GM21825 (cell line): ENCODE measurements at regions not wholly inside any gene's neighbourhood (a gene's known extent, or its start where the extent isn't known, plus 50 kb on each side); places are given as distances from the start of the nearest gene placed in this dataset.

Experiments used
- ATAC-seq: cut with Tn5 transposase; IDR thresholded peaks from one replicate; pipeline ENCODE4 v1.9.1; 2021; ENCODE audit warnings: mild to moderate bottlenecking, moderate library complexity; ENCODE audit not compliant: unreplicated experiment

DNA sequence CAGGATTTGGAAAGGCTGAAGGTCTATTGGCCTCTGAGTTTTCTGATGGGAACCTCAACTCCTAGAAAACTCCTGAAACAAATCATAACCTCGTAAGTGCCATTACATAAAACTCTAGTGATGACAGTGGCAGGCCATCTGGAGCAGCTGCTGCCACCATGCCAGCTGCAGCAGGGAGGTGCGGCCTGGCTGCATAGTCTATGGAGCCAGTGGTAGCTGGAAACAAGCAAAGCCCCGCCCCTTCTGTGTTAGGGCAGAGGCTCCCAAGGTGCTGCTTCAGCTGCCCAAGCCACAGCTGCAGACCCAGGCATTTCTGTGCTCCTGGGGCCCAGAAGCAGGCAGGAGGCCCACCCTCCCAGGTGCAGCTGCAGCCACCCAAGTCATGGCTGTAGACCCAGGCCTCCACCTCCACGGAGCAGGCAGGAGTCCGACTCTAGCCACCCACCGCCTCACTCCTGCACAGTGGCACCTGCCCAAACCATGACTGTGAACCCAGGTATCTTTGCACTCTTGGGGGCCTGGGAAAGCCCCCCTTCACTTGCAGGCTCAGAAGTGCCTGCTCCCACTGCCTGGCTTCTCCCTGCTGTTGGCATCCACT lies 254.1 kb upstream of the KCNJ16 start:
- no peak for ATAC-seq

DNA sequence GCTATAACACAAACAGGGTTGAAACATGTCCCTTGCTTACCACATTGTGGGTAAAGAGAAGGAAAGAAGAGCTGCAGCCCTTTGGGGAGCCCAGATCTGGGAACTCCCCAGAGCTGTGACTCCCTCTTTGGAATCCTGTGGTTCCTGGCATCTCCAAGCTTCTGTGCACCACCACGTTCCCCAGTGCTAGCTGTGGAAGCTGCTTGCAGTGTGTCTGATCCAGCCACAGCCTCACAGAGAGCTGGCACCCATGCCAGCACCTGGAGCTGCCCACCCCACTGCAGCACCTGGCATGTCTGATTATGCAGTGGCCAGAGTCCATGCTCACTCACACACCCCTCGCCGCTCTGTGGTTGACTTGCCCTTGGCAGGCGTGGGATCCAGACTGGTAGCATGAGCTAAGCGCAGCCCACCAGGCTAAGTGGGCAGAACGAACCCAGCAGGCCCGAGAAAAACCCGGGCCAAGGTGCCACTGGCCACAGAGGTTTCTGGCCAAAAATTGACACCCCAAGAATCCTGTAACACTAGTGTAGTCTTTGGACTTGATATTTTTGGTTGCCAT lies 252.6 kb upstream of the KCNJ16 start:
- no peak for ATAC-seq

DNA sequence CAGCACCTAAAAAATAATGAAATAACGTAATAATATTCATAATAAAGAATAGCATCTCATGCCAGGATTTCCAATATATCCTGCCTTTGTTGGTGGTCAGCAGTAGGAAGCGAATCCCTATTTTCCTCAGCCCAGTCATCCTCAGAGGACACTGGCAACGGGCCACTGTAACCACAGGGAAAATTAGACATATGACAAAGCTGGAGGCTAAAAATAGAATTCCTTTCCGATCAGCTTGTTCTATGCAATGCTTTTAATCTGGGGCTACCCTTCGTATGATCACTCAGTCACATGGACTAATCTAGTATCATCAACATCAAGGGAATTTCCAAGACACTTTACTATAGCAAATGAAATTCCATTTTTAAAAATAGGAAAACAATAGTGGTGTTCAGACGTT lies 246.9 kb upstream of the KCNJ16 start:
- ATAC-seq = no peak

GRCh38 chr17:69834494-69834893 lies 240.5 kb upstream of the KCNJ16 start:
- no peak for ATAC-seq

GRCh38 chr17:69851736-69852135 lies 223.3 kb upstream of the KCNJ16 start:
- ATAC-seq = no peak

GRCh38 chr17:69853541-69854224 lies 221.3 kb upstream of the KCNJ16 start:
- no peak for ATAC-seq

GRCh38 chr17:69854225-69854780 lies 220.7 kb upstream of the KCNJ16 start:
- no peak for ATAC-seq

DNA sequence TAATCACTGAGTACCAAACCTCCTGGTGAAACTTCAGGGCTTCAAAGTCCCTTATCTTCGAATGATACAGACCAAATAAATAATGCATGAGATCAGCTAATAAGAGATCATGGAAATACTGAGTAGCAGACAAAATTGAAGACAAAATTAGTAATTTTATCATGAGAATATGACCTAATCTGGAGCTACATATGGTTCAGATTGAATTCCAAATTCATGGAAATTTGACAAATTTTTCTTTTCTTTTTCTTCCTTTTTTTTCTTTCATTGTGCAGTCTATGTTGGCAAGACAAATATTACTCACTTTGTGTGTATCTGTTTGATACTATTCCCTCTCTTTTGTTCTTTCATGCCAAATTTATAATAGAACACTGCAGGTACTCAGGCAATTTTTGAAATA lies 218.1 kb upstream of the KCNJ16 start:
- no peak for ATAC-seq

GRCh38 chr17:69857412-69857835 lies 217.6 kb upstream of the KCNJ16 start:
- no peak for ATAC-seq

DNA sequence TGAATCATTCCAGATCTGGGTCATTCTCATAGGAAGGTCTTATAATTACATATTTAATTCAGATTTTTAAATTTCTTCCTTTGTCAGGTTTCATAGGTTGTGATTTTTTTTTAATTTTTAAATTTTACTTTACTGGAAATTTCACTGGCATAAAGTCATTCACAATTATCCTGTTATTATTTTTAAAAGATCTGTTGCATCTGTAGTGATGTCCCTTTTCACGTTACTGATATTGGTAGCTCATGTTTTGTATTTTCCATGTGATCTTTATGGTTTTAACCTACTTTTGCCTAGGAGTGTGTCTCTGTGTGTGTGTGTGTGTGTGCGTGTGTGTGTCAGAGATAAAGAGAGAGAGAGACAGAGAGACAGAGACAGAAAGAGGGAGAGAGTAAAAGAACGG lies 216.6 kb upstream of the KCNJ16 start:
- no peak for ATAC-seq

DNA sequence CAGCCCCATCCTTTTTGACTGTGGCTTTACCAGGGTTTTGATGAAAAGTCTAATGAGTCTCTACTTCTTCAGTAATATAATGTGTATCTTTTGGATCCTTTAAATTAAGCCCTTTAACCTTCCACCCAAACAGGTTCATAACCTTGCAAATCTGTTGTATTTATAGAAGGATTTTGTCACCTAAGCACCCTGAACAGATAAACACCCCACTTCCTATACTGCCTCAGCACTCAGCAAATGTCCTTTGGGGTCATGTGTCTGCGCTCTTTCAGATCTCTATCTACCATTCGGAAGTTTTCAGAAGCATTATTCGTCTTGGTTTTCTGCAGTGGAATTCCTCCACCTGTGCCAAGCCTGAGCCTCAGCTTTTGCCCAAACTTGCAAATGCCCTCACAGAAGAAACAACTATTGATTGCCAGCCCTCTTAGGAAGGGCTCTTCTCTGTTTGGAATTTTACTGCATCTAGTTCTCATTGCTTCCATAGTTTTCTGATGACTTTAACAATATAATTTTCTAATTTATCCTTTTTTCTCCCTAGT lies 214.8 kb upstream of the KCNJ16 start:
- ATAC-seq = no peak

GRCh38 chr17:69864462-69864861 lies 210.6 kb upstream of the KCNJ16 start:
- ATAC-seq = no peak

- peak; percentile 61 for ATAC-seq
These were observed 205.4 kb upstream of the KCNJ16 start for GRCh38 chr17:69869667-69870066.

- peak; percentile 50 for ATAC-seq
These were observed 204.9 kb upstream of the KCNJ16 start for GRCh38 chr17:69870091-69870530.

DNA sequence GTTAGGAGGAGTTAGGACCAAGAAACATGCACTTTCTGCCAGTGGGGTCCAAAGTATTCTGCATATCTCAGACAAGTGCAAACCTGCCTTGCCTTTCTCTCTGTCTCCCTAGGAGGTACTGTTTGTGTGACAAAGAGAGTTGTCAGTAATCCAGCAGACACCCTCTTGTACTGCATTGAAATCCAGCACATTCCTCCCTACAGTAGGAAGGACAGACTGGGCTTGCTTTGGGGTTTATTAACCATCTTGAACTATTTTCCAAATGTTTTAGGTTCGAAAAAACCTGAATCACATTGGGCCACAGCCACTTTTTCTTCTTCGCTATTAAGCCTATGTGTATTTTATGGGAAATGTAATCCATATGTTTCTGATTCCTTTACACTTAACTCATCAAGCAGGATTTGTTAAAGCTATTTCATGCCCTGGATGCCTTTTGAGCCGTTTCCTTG lies 204.2 kb upstream of the KCNJ16 start:
- no peak for ATAC-seq

DNA sequence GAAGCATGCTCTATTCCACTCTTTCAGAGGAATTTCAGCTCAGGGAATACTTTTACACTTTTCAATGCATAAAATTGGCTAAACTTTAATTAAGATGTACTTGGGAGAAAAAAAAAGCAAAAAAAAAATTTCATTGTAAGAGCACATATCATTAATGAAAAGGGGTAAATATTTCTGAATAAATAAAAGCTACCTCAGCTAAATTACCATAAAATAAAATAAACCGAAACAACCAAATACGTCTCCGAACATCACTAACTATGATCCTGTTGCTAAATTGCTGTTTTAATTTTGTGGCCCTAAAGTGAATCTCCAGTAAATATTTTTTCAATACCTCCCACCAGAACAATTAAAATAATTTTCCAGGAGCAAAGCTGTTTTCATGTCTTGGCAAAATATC lies 203.7 kb upstream of the KCNJ16 start:
- ATAC-seq = no peak

DNA sequence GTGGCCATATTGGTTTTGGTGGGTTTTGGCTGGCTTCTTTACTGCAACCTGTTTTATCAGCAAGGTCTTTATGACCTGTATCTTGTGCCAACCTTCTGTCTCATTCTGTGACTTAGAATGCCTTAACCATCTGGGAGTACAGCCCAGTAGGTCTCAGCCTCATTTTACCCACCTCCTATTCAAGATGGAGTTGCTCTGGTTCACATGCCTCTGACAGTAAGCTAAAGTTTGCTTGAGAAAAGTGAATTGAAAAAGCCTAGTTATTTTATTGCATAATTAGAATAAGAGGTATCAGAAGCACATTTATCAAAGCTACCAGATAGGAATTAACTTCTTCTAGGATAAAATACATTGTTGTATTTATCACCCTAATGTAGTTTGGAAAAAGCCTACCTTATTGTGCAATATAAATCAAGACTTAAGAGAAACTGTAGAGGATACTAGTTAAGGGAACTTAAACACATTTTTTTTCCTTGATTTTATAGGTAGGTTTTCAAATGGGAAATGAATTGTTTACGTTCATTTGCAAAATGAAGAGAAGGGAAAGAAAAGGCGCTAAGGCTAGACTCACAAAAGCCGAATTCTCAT lies 202.3 kb upstream of the KCNJ16 start:
- ATAC-seq = no peak

DNA sequence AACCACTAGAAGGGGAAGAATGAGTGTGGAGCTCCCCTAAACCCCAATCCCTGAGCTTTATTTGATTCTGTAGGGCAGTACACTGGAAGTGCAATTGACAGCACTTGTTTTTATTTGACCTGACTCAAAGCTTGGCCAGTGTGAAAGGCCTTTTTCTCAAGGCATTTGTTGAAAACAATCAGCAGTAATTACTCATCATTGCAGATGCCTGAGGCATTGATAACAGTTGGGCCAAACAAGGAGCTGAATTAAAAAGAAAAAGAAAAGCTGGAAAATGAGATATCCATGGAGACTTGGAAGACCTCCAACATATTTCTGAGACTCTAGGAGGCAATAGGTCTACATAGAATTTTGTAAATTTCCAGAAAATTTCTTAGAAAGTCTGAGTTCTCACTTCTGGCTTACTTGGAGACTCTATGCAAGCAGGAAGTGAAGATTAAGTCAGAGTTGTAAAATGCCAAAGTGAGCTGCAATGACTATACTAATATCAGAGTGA lies 200.8 kb upstream of the KCNJ16 start:
- ATAC-seq = no peak

DNA sequence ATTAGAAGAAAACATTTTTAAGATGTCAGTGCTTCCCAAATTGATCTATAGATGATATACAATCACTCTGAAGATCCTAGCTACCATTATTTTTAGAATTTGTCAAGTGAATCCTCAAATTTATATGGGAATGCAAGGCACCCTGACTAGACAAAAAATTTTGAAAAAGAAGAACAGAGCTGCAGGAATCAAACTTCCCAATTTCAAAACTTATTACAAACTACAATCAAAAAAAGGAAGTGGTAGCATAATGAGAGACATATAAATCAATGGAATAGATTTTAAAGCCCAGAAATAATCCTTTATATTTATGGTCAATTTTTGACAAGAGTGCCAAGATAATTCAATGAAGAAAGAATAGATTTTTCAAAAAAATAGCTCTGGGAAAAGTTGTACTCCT lies 198.3 kb upstream of the KCNJ16 start:
- no peak for ATAC-seq

- no peak for ATAC-seq
These were observed 196.4 kb upstream of the KCNJ16 start for GRCh38 chr17:69878661-69879060.

GRCh38 chr17:69879576-69879975 lies 195.4 kb upstream of the KCNJ16 start:
- no peak for ATAC-seq
